ENCODE measurements at regions not wholly inside any gene's neighbourhood (a gene's known extent, or its start where the extent isn't known, plus 50 kb on each side); places are given as distances from the start of the nearest gene placed in this dataset.

DNA sequence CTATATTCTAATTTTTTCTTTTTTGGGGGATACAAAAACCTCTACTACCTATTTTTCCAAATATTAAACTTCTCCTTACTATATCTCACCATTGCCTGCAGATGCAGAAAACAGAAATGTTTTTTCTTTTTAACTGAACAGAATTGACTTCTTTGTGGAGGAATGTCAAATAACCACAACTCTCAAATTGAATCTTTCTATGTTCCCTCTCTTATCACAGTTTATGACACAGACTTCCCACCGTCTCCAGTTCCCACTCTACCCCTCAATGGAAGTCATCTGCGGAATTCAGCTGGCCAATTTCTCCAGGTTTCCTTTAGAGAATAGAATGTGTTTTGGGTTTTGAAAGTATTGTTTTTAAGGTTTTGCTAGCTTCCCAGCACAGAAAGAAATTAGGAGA lies 77.0 kb downstream of the NR2F2 start:
- TF ChIP-seq, protein P1, sequence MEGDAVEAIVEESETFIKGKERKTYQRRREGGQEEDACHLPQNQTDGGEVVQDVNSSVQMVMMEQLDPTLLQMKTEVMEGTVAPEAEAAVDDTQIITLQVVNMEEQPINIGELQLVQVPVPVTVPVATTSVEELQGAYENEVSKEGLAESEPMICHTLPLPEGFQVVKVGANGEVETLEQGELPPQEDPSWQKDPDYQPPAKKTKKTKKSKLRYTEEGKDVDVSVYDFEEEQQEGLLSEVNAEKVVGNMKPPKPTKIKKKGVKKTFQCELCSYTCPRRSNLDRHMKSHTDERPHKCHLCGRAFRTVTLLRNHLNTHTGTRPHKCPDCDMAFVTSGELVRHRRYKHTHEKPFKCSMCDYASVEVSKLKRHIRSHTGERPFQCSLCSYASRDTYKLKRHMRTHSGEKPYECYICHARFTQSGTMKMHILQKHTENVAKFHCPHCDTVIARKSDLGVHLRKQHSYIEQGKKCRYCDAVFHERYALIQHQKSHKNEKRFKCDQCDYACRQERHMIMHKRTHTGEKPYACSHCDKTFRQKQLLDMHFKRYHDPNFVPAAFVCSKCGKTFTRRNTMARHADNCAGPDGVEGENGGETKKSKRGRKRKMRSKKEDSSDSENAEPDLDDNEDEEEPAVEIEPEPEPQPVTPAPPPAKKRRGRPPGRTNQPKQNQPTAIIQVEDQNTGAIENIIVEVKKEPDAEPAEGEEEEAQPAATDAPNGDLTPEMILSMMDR (conservative IDR thresholded peaks at IDR 0.05; ENCODE audit: low read length) = no peak
- no peak for TF ChIP-seq EZH2phosphoT487 (IDR thresholded peaks at IDR 0.05; ENCODE audit: borderline replicate concordance, low read depth, low read length)
